B cell (primary cell): ENCODE measurements at regions not wholly inside any gene's neighbourhood (a gene's known extent, or its start where the extent isn't known, plus 50 kb on each side); places are given as distances from the start of the nearest gene placed in this dataset.
"Not testable (repeated sequence)": the region's sequence is repeated elsewhere in the genome, so short reads cannot be mapped to it uniquely, and the experiment has no call there.

Experiments used
- ATAC-seq: fragments of 200-7000 bp; cut with Tn5 transposase; one replicate; pipeline ENCODE4 v1.10.0; 2021; ENCODE audit warnings: low read depth, mild to moderate bottlenecking, moderate number of reproducible peaks, moderate library complexity
- CTCF ChIA-PET: fragments of 350-600 bp; sonication (Branson Sonifier 250); formaldehyde crosslinking; loops from one replicate; lab custom pipeline; 2021; ENCODE audit warnings: antibody characterized with exemption, inconsistent platforms; lab: Charles Lee
- POLR2A ChIA-PET: fragments of 350-600 bp; sonication (Branson Sonifier 250); formaldehyde crosslinking; loops from one replicate; lab custom pipeline; 2021; ENCODE audit warnings: antibody characterized with exemption; lab: Charles Lee
- DNase-seq: peaks from one replicate; pipeline ENCODE4 v3.0.0; 2013
- H2AFZ ChIP-seq: 2 replicates; pipeline ENCODE4 v1.6.1; 2012; ENCODE audit warnings: mild to moderate bottlenecking, low read depth, low read length; ENCODE audit not compliant: insufficient read depth, poor library complexity, severe bottlenecking
- H3K27ac ChIP-seq, 2 donors: 1 replicate in 1 of 2; 2 replicates in 1 of 2; pipeline ENCODE4 v1.5.1; 2012 to 2013; ENCODE audit warnings: low read length in 2 of 2, mild to moderate bottlenecking in 2 of 2, moderate library complexity in 1 of 2
- H3K27me3 ChIP-seq, 4 experiments: fragments of 200-600 bp in 1 of 4; sonication (generic) in 1 of 4; replicated peaks in 1 of 4; 1 replicate in 2 of 4; 2 replicates in 2 of 4; pipeline versions ENCODE4 v1.6.1 to v1.7.0; 2013 to 2016; ENCODE audit warnings: low read length in 3 of 4, mild to moderate bottlenecking in 2 of 4, mixed read lengths in 1 of 4, moderate library complexity in 1 of 4; ENCODE audit not compliant: insufficient read depth in 4 of 4, control insufficient read depth in 3 of 4; ENCODE audit errors: control extremely low read depth in 1 of 4
- H3K36me3 ChIP-seq, 2 experiments: replicated peaks in 1 of 2; 1 replicate in 1 of 2; 2 replicates in 1 of 2; pipeline versions ENCODE4 v1.6.1 to v1.7.1; 2013; ENCODE audit warnings: low read length in 1 of 2; ENCODE audit not compliant: insufficient read depth in 2 of 2, control insufficient read depth in 1 of 2; ENCODE audit errors: control extremely low read depth in 1 of 2, extremely low read depth in 1 of 2
- H3K4me1 ChIP-seq, 2 donors: fragments of 200-600 bp in 1 of 2; sonication (generic) in 1 of 2; 1 replicate in 1 of 2; 2 replicates in 1 of 2; pipeline versions ENCODE4 v1.5.1 to v1.6.1; 2013 to 2017; ENCODE audit warnings: low read length in 2 of 2; ENCODE audit not compliant: control insufficient read depth in 2 of 2, insufficient read depth in 2 of 2
- H3K4me2 ChIP-seq: replicated peaks from 2 replicates; pipeline ENCODE3; 2012; ENCODE audit warnings: mild to moderate bottlenecking, low read depth, low read length; ENCODE audit not compliant: poor library complexity, severe bottlenecking
- H3K4me3 ChIP-seq, 5 experiments: fragments of 200-600 bp in 1 of 5; sonication (generic) in 1 of 5; 1 replicate in 3 of 5; 2 replicates in 2 of 5; pipeline versions ENCODE4 v1.5.1 to v1.7.0; 2011 to 2016; ENCODE audit warnings: low read length in 4 of 5, mild to moderate bottlenecking in 4 of 5, low read depth in 2 of 5, control low read depth in 1 of 5, moderate library complexity in 1 of 5; ENCODE audit not compliant: insufficient read depth in 1 of 5; ENCODE audit errors: control extremely low read depth in 1 of 5, extremely low read depth in 1 of 5
- H3K79me2 ChIP-seq: fragments of 200-600 bp; sonication (generic); one replicate; pipeline ENCODE4 v1.6.0; 2016; ENCODE audit warnings: low read length; ENCODE audit not compliant: control insufficient read depth, insufficient read depth
- H3K9ac ChIP-seq: fragments of 200-600 bp; sonication (generic); 2 replicates; pipeline ENCODE4 v1.6.1; 2017; ENCODE audit warnings: mild to moderate bottlenecking, low read length, moderate library complexity
- H3K9me3 ChIP-seq, 3 donors: one replicate each; pipeline versions ENCODE4 v1.6.1 to v1.7.1; 2013; ENCODE audit warnings: low read length in 2 of 3; ENCODE audit not compliant: control insufficient read depth in 2 of 3, insufficient read depth in 1 of 3; ENCODE audit errors: control extremely low read depth in 1 of 3
- H4K20me1 ChIP-seq: 2 replicates; pipeline ENCODE4 v1.6.0; 2012; ENCODE audit warnings: mild to moderate bottlenecking, low read length; ENCODE audit not compliant: insufficient read depth, control insufficient read depth, poor library complexity, severe bottlenecking
- H3K27ac Mint-ChIP-seq: one replicate; pipeline ENCODE4 v1.8.0; 2021; ENCODE audit warnings: mixed read lengths
- H3K27me3 Mint-ChIP-seq: one replicate; pipeline ENCODE4 v1.8.0; 2021; ENCODE audit warnings: mixed read lengths
- H3K4me1 Mint-ChIP-seq: one replicate; pipeline ENCODE4 v1.8.0; 2021; ENCODE audit warnings: mixed read lengths
- H3K4me3 Mint-ChIP-seq: one replicate; pipeline ENCODE4 v1.8.0; 2021; ENCODE audit warnings: mixed read lengths
- H3K9me3 Mint-ChIP-seq: one replicate; pipeline ENCODE4 v1.8.0; 2022; ENCODE audit warnings: mixed read lengths; ENCODE audit not compliant: insufficient read depth
- CTCF ChIP-seq: fragments of 200-600 bp; IDR thresholded peaks from one replicate; pipeline ENCODE4 v1.8.0; 2022; ENCODE audit warnings: antibody characterized with exemption, mild to moderate bottlenecking
- EZH2 ChIP-seq: IDR thresholded peaks from 2 replicates; pipeline ENCODE4 v1.6.1; 2012; ENCODE audit warnings: borderline replicate concordance, low read depth, mild to moderate bottlenecking, moderate library complexity, low read length; ENCODE audit not compliant: insufficient read depth, poor library complexity, severe bottlenecking
- whole genome bisulfite sequencing: methylation state at CpG from one replicate; pipeline ENCODE4 v1.1.5; 2013; ENCODE audit warnings: missing lambda C conversion rate; ENCODE audit not compliant: insufficient coverage; 5-methylcytosine and 5-hydroxymethylcytosine counted together
- intact Hi-C: fragments of 100-400 bp; cut with micrococcal nuclease; formaldehyde crosslinking; loops from one replicate; pipeline ENCODE4 v1.10.0; 2022

GRCh38 chr10:21385536-21385935, 139.9 kb downstream of the SKIDA1 start:
- no peak overlapping the region for H3K27ac Mint-ChIP-seq

GRCh38 chr10:21379143-21379542, 146.3 kb downstream of the SKIDA1 start:
- Histone ChIP-seq H3K27ac (no peak overlapping the region), H3K27me3 (no peaks in the 10 kb centered on the region), H3K4me3 (no peak overlapping the region), H2AFZ (no peak overlapping the region), H3K36me3 (no peaks in the 10 kb centered on the region), H4K20me1 (no peaks in the 10 kb centered on the region), H3K79me2 (no peaks in the 10 kb centered on the region), H3K9ac (no peak overlapping the region), H3K9me3 (no peaks in the 10 kb centered on the region), H3K4me1 (no peaks in the 10 kb centered on the region), H3K4me2 (no peak overlapping the region)
- intact Hi-C loops, result no loop called here
- no peak for ATAC-seq
- ChIA-PET POLR2A (no interaction called here), CTCF (no interaction called here)
- Mint-ChIP-seq H3K9me3 (no peaks in the 10 kb centered on the region), H3K4me1 (no peaks in the 10 kb centered on the region), H3K27me3 (no peaks in the 10 kb centered on the region), H3K27ac (no peak overlapping the region), H3K4me3 (no peak overlapping the region)
- no peak for TF ChIP-seq CTCF
- no peak for TF ChIP-seq EZH2
- WGBS, result 38% methylated on average over 1 of the region's 3 CpGs
- no peak for DNase-seq

More at GRCh38 chr10:21385536-21385935, 139.9 kb downstream of the SKIDA1 start:
- Histone ChIP-seq H2AFZ (no peak overlapping the region), H3K4me1 (no peaks in the 10 kb centered on the region), H3K4me2 (no peak overlapping the region), H3K36me3 (no peaks in the 10 kb centered on the region), H3K27ac (no peak overlapping the region), H3K4me3 (no peak overlapping the region), H4K20me1 (no peaks in the 10 kb centered on the region), H3K9ac (no peak overlapping the region), H3K79me2 (no peaks in the 10 kb centered on the region), H3K27me3 (no peaks in the 10 kb centered on the region), H3K9me3 (peaks cover 0 to 3% (median 0%) of the 10 kb centered on the region in 3 donors)
- H3K4me3 Mint-ChIP-seq, result no peak overlapping the region
- intact Hi-C loops, result no loop called here
- no peak for ATAC-seq
- no peak for DNase-seq
- H3K27me3 Mint-ChIP-seq, result peaks cover 7% of the 10 kb centered on the region
- no peaks in the 10 kb centered on the region for H3K4me1 Mint-ChIP-seq
- TF ChIP-seq CTCF (no peak), EZH2 (no peak)
- no peaks in the 10 kb centered on the region for H3K9me3 Mint-ChIP-seq
- WGBS, result no CpG with 5 or more reads among the region's 1 CpG
- POLR2A ChIA-PET, result no interaction called here
- CTCF ChIA-PET, result interaction anchor here (0.6 kb wide), 1 partner anchor 520 kb away, joined by 3 read pairs; no protein-coding TSS in a partner anchor

GRCh38 chr10:21375274-21375673, 150.2 kb downstream of the SKIDA1 start:
- H3K9ac ChIP-seq, POLR2A ChIA-PET, H3K4me1 Mint-ChIP-seq, H2AFZ ChIP-seq, ATAC-seq, H3K4me3 ChIP-seq, H3K9me3 Mint-ChIP-seq, H3K27ac Mint-ChIP-seq, H3K36me3 ChIP-seq, H3K27ac ChIP-seq, H4K20me1 ChIP-seq, H3K4me3 Mint-ChIP-seq, H3K9me3 ChIP-seq, CTCF ChIA-PET, H3K27me3 Mint-ChIP-seq, H3K27me3 ChIP-seq, intact Hi-C loops, H3K4me1 ChIP-seq, H3K4me2 ChIP-seq, DNase-seq, H3K79me2 ChIP-seq: not testable (repeated sequence)
- WGBS, result 83% methylated on average over 1 of the region's 2 CpGs
